GM19455 (cell line): ENCODE measurements at regions not wholly inside any gene's neighbourhood (a gene's known extent, or its start where the extent isn't known, plus 50 kb on each side); places are given as distances from the start of the nearest gene placed in this dataset.

ENCODE experiments used
- ATAC-seq: cut with Tn5 transposase; IDR thresholded peaks from one replicate; pipeline ENCODE4 v1.9.1; 2021; ENCODE audit not compliant: unreplicated experiment

DNA sequence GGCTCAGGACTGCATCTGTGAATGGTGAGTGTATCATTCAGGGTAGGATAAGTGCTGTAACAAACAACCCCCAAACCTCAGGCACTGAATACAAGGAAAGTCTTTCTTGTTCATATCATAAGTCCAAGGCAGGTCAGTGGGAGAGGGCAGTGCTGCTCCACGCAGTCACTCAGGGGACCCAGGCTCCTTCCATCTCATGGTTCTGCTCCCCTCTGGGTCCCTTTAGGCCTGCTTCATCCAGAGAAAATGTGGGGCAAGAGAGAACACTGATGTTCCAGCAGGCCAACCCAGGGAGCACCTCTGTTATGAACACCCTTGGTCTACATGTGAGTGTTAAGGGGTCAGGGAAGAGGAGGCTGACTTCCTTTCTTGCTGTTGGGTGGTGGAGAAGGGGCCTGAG, 187.8 kb downstream of the CHST1 start:
- ATAC-seq = no peak

DNA sequence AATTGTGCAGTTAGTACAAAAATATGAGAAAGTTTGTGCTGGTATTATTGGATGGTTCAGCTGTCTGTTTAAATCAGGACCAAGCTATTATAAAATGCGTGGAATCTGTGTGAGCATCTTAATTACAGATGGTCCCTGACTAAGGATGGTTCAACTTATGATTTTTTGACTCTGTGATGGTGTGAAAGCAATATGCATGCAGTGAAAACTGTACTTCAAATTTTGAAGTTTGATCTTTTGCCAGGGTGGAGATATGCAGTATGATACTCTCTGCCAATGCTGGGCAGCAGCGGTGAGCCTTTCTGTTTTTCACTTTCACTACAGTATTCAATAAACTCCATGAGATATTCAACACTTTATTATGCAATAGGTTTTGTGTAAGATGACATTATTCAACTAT, 189.3 kb downstream of the CHST1 start:
- ATAC-seq = no peak

- no peak for ATAC-seq
Measured at GRCh38 chr11:45475173-45475572, 189.0 kb upstream of the SYT13 start.

DNA sequence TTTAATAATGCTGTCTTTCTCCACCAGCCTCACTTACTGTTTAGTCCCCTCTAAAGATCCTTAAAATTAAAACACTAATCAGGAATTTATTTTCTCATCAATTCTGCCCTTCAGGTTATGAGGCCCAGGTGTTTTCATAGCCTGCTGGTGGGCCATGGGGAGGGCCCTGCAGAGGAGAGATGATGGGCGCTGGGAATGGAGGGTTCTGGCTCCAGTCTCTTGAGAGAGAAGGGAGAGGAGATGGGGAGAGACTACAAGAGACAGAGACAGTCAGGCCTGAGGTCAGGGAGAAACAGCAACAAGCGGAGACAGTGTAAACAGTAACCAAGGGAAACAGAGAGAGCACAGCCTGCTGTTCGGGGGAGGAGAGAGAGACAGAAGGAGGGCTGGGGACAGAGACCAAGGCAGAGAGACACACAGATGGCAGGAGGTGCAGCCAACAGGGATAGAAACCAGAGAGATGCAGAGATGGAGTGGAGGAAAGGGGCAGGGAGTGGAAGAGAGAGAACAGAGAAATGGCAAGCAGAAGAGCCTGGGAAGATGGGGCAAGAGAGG, 187.3 kb upstream of the SYT13 start:
- no peak for ATAC-seq

- ATAC-seq = no peak
Measured at GRCh38 chr11:45472716-45473317, 186.7 kb upstream of the SYT13 start.

- no peak for ATAC-seq
Measured at GRCh38 chr11:45471266-45471665, 185.1 kb upstream of the SYT13 start.

GRCh38 chr11:45470794-45471167, 184.6 kb upstream of the SYT13 start:
- ATAC-seq = no peak

GRCh38 chr11:45470151-45470793, 184.1 kb upstream of the SYT13 start:
- ATAC-seq = no peak

GRCh38 chr11:45468267-45468856, 182.2 kb upstream of the SYT13 start:
- ATAC-seq = no peak

GRCh38 chr11:45463541-45463940, 177.4 kb upstream of the SYT13 start:
- no peak for ATAC-seq

GRCh38 chr11:45461514-45461913, 175.4 kb upstream of the SYT13 start:
- no peak for ATAC-seq

DNA sequence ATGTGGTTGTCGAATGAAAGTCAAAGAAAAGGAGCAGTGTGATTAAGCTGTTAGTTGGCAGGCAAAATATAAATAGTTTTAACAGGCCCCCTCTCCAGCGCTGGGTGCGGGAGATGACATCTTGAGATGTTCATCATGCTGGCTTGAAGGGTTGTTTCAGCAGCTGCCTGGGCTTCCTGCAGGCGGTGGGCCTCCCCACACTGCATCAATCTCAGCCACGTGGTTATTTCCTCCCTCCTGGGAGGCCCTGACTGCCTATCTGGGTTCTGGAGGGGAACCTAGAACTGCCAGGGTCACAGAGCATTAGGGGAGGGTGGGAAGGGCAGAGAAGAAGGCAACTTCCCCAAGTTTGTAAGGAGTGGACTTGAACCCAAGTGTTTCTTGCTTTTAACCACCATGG, 173.3 kb upstream of the SYT13 start:
- no peak for ATAC-seq

- ATAC-seq = no peak
Measured at GRCh38 chr11:45458269-45458668, 172.1 kb upstream of the SYT13 start.

GRCh38 chr11:45457649-45458048, 171.5 kb upstream of the SYT13 start:
- no peak for ATAC-seq

GRCh38 chr11:45456686-45457085, 170.5 kb upstream of the SYT13 start:
- no peak for ATAC-seq

DNA sequence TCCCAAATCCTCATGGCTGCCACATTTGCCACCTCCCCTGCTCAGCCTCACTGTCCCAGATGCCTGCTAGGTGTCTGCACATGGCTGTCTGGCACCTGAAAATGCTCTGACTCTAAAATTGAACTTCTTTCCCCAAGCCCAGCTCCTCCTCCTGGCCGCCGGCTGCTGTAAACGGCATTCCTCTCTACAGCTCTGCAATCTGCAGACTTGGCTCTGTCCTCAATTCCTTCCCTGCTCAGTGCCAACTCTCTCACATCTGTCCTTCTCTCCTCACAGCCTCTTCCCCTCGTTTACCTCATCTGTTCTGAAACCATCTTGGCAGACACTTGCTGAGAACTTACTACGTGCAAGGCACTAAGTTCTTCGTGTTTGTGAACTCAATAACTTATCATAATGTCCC, 169.4 kb upstream of the SYT13 start:
- ATAC-seq = no peak

GRCh38 chr11:45454917-45455401, 168.8 kb upstream of the SYT13 start:
- no peak for ATAC-seq

GRCh38 chr11:45453721-45454120, 167.6 kb upstream of the SYT13 start:
- no peak for ATAC-seq

- no peak for ATAC-seq
Measured at GRCh38 chr11:45451766-45452440, 165.8 kb upstream of the SYT13 start.

DNA sequence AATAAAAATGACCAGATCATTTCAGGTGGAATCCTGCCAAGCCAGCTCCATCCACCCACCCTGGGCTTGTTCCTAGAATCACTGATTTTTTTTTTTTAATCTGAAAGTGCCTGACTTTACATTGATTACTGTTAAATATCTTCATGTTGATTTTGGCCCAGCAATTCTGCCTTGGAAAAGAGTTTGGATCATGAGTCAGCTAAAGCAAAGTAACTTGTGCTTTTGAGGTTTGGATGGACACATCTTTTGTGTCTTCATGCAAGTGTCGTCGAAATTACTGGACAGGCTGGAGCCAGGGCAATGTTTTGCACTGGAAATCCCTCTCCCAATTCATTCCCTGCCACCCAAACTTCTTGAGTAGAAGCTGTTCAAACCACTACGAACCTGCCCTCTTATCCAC, 164.0 kb upstream of the SYT13 start:
- ATAC-seq = no peak

DNA sequence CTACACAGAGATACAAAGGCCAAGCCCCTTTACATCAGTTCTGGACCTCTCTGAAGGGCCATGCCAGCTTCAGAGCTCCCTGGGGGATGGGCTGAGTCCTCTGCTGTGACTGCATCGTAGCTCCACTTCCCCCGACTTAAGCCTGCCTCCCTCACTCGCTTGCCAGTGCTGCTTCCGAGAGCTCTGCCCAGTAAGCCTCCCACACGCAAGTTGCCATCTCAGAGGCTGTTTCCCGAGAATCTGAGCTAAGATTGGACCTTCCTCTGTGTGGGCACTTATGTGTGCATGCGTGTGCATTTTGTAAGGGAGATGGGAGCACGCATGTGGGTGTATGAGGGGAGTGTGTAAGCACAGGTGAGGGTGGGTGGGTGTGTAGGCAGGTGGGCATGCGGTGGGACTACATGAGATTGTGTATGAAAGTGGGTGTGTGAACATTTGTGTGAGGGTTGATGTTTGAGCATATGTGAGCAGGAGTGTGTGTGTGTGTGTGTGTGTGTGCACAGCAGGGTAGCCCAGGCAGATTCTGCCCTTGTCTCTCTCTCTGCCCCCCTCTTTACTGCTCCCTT, 163.0 kb upstream of the SYT13 start:
- no peak for ATAC-seq
